ENCODE measurements at regions not wholly inside any gene's neighbourhood (a gene's known extent, or its start where the extent isn't known, plus 50 kb on each side); places are given as distances from the start of the nearest gene placed in this dataset.

- TF ChIP-seq CTCF (IDR thresholded peaks at IDR 0.05) = no peak
- no peak for TF ChIP-seq NR2C2 (CRISPR knock-in tag; IDR thresholded peaks at IDR 0.05)
- no peak for TF ChIP-seq MAX (CRISPR knock-in tag; IDR thresholded peaks at IDR 0.05)
- no peak for TF ChIP-seq IRF2 (CRISPR knock-in tag; IDR thresholded peaks at IDR 0.05; ENCODE audit: borderline replicate concordance, low read depth)
- TF ChIP-seq PRRX2 (CRISPR knock-in tag; IDR thresholded peaks at IDR 0.05) = no peak
- no peak for TF ChIP-seq ZNF121 (CRISPR knock-in tag; IDR thresholded peaks at IDR 0.05)
- TF ChIP-seq TEAD4 (CRISPR knock-in tag; IDR thresholded peaks at IDR 0.05) = no peak
- TF ChIP-seq MLX (CRISPR knock-in tag; IDR thresholded peaks at IDR 0.05) = no peak
- TF ChIP-seq ETV6 (CRISPR knock-in tag; IDR thresholded peaks at IDR 0.05) = no peak
- no peak for TF ChIP-seq USF2 (CRISPR knock-in tag; IDR thresholded peaks at IDR 0.05)
- TF ChIP-seq E2F1 (CRISPR knock-in tag; IDR thresholded peaks at IDR 0.05) = no peak
Measured at GRCh38 chr5:1638658-1639400, 115.1 kb upstream of the LPCAT1 start.

Measured in WTC11 (cell line).